ENCODE measurements at regions not wholly inside any gene's neighbourhood (a gene's known extent, or its start where the extent isn't known, plus 50 kb on each side); places are given as distances from the start of the nearest gene placed in this dataset.
A peak's percentile ranks its signal among the peaks of the same experiment; 100 is the strongest.

GRCh38 chr5:103800741-103801495, 238.3 kb upstream of the NUDT12 start:
- Histone ChIP-seq H2AFZ (replicated peaks; ENCODE audit: low read length, poor library complexity) (no peak overlapping the region), H2BK20ac (ENCODE audit: low read depth, low read length) (no peak overlapping the region), H2BK15ac (ENCODE audit: low read depth, low read length) (no peak overlapping the region), H4K20me1 (ENCODE audit: insufficient read depth, low read length) (no peaks in the 10 kb centered on the region), H3K36me3 (ENCODE audit: control insufficient read depth, insufficient read depth, low read length) (no peaks in the 10 kb centered on the region), H3K4me3 (ENCODE audit: insufficient read depth, low read depth, low read length) (no peak overlapping the region), H2BK120ac (ENCODE audit: low read depth, low read length) (no peak overlapping the region), H4K8ac (ENCODE audit: low read depth in 2 of 2, low read length in 2 of 2) (no peak overlapping the region), H3K18ac (ENCODE audit: low read depth, low read length) (no peak overlapping the region), H4K91ac (ENCODE audit: insufficient read depth, low read depth, low read length) (no peak overlapping the region), H3K27me3 (ENCODE audit: control insufficient read depth, insufficient read depth, low read length) (no peaks in the 10 kb centered on the region), H3K4ac (ENCODE audit: low read depth, low read length) (no peak overlapping the region), H3K27ac (ENCODE audit: insufficient read depth, low read length) (no peak overlapping the region), H3K9me1 (ENCODE audit: insufficient read depth, low read length) (no peaks in the 10 kb centered on the region), H3K56ac (ENCODE audit: extremely low read depth, insufficient read depth, low read length) (no peak overlapping the region), H3K4me2 (ENCODE audit: low read depth, low read length) (no peak overlapping the region), H3K9ac (ENCODE audit: low read depth, low read length) (no peak overlapping the region), H3K23ac (ENCODE audit: low read depth, low read length) (no peak overlapping the region), H2AK5ac (ENCODE audit: low read depth, low read length) (no peak overlapping the region), H3K9me3 (ENCODE audit: control insufficient read depth, insufficient read depth, low read length) (peaks cover 2% of the 10 kb centered on the region; the same call in 1 of the 2 replicates), H3K14ac (replicated peaks; ENCODE audit: low read depth, low read length) (no peak overlapping the region), H4K5ac (ENCODE audit: low read depth, low read length) (no peak overlapping the region), H3K4me1 (ENCODE audit: control insufficient read depth, insufficient read depth, low read length) (no peaks in the 10 kb centered on the region), H2BK5ac (ENCODE audit: low read depth, low read length, poor library complexity, severe bottlenecking) (no peak overlapping the region), H2AK9ac (replicated peaks; ENCODE audit: low read depth, low read length, poor library complexity) (no peak overlapping the region), H3K79me1 (ENCODE audit: low read depth in 1 of 2, low read length in 2 of 2) (no peaks in the 10 kb centered on the region)
- WGBS, 2 experiments (ENCODE audit: extremely low coverage in 2 of 2, insufficient read length in 1 of 2) = no CpG with 5 or more reads among the region's 2 CpGs
- CTCF ChIA-PET = interaction anchor here (0.6 kb wide), 1 partner anchor 19 kb away, joined by 3 read pairs; no protein-coding TSS in a partner anchor
- in situ Hi-C loops (cut with MboI; ENCODE audit: low sequenced_read_pairs) = loop anchor here (25.0 kb wide), 1 partner anchor 611 kb away; no protein-coding TSS in a partner anchor
- dilution Hi-C loops (cut with HindIII; ENCODE audit: low sequenced_read_pairs, unreplicated experiment) = no loop called here
- POLR2A ChIA-PET (ENCODE audit: unreplicated experiment) = no interaction called here
- TF ChIP-seq, protein P1, sequence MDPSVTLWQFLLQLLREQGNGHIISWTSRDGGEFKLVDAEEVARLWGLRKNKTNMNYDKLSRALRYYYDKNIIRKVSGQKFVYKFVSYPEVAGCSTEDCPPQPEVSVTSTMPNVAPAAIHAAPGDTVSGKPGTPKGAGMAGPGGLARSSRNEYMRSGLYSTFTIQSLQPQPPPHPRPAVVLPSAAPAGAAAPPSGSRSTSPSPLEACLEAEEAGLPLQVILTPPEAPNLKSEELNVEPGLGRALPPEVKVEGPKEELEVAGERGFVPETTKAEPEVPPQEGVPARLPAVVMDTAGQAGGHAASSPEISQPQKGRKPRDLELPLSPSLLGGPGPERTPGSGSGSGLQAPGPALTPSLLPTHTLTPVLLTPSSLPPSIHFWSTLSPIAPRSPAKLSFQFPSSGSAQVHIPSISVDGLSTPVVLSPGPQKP (IDR thresholded peaks at IDR 0.05; ENCODE audit: borderline replicate concordance, low read depth, low read length) = no peak
- no peak for TF ChIP-seq MAZ (IDR thresholded peaks at IDR 0.05; ENCODE audit: borderline replicate concordance, low read depth, low read length)
- TF ChIP-seq MXI1 (IDR thresholded peaks at IDR 0.05; ENCODE audit: borderline replicate concordance, low read depth, low read length) = no peak
- TF ChIP-seq CHD1 (IDR thresholded peaks at IDR 0.05; ENCODE audit: low read depth, low read length) = no peak
- no peak for TF ChIP-seq MAFK (IDR thresholded peaks at IDR 0.05; ENCODE audit: low read depth, low read length)
- TF ChIP-seq RAD21 (IDR thresholded peaks at IDR 0.05; ENCODE audit: low read length) = no peak
- TF ChIP-seq SMC3 (IDR thresholded peaks at IDR 0.05; ENCODE audit: low read depth, low read length) = no peak
- TF ChIP-seq USF2 (IDR thresholded peaks at IDR 0.05; ENCODE audit: low read depth, low read length) = no peak
- TF ChIP-seq CTCF (conservative IDR thresholded peaks at IDR 0.05; ENCODE audit: low read depth, low read length) = no peak
- TF ChIP-seq RFX5 (IDR thresholded peaks at IDR 0.05; ENCODE audit: low read depth, low read length) = no peak
- TF ChIP-seq FOS (IDR thresholded peaks at IDR 0.05; ENCODE audit: low read depth, low read length) = no peak
- no peak for TF ChIP-seq POLR2A (IDR thresholded peaks at IDR 0.05; ENCODE audit: low read depth, low read length)
- no peak for TF ChIP-seq BHLHE40 (IDR thresholded peaks at IDR 0.05; ENCODE audit: low read depth, low read length)
- no peak for TF ChIP-seq RCOR1 (IDR thresholded peaks at IDR 0.05; ENCODE audit: insufficient replicate concordance, low read length)
- TF ChIP-seq CEBPB (IDR thresholded peaks at IDR 0.05; ENCODE audit: low read depth, low read length) = no peak; the same call in 1 of the 2 replicates
- TF ChIP-seq NFE2L2 (IDR thresholded peaks at IDR 0.05; ENCODE audit: low read depth, low read length) = no peak
- no TSS peak for BruUV-seq (replicated peaks)
- intact Hi-C loops (cut with micrococcal nuclease) = no loop called here
- ATAC-seq (ENCODE audit: low read depth) (no peak), DNase-seq (peak; percentile 0)

All from IMR-90 (cell line).